CD8-positive, alpha-beta memory T cell (primary cell): ENCODE measurements at regions not wholly inside any gene's neighbourhood (a gene's known extent, or its start where the extent isn't known, plus 50 kb on each side); places are given as distances from the start of the nearest gene placed in this dataset.
"Not testable (repeated sequence)": the region's sequence is repeated elsewhere in the genome, so short reads cannot be mapped to it uniquely, and the experiment has no call there.

Experiments used
- CTCF ChIA-PET: fragments of 350-600 bp; sonication (Branson Sonifier 250); formaldehyde crosslinking; loops from one replicate; lab custom pipeline; 2021; ENCODE audit warnings: antibody characterized with exemption; lab: Charles Lee
- POLR2A ChIA-PET: fragments of 350-600 bp; sonication (Branson Sonifier 250); formaldehyde crosslinking; loops from one replicate; lab custom pipeline; 2021; ENCODE audit warnings: antibody characterized with exemption; lab: Charles Lee
- DNase-seq, 5 donors: peaks; one replicate each; pipeline versions ENCODE4 v3.0.0 to v3.0.0-alpha.2; 2020 to 2022; ENCODE audit warnings: mixed read lengths in 1 of 5
- H3K27ac ChIP-seq: one replicate; pipeline ENCODE4 v1.7.0; 2013; ENCODE audit warnings: low read depth, mild to moderate bottlenecking, low read length, moderate library complexity
- H3K27me3 ChIP-seq: 2 replicates; pipeline ENCODE4 v1.7.0; 2013; ENCODE audit warnings: low read length, mild to moderate bottlenecking; ENCODE audit not compliant: insufficient read depth, poor library complexity, severe bottlenecking
- H3K36me3 ChIP-seq: 2 replicates; pipeline ENCODE4 v1.7.0; 2013; ENCODE audit warnings: mild to moderate bottlenecking, low read length, moderate library complexity; ENCODE audit not compliant: insufficient read depth
- H3K4me1 ChIP-seq: 2 replicates; pipeline ENCODE4 v1.7.0; 2013; ENCODE audit warnings: mild to moderate bottlenecking, low read length, moderate library complexity; ENCODE audit not compliant: insufficient read depth
- H3K4me3 ChIP-seq: 2 replicates; pipeline ENCODE4 v1.7.0; 2013; ENCODE audit warnings: mild to moderate bottlenecking, low read length
- H3K9me3 ChIP-seq: 2 replicates; pipeline ENCODE4 v1.7.0; 2013; ENCODE audit warnings: mild to moderate bottlenecking, low read length
- H3K27ac Mint-ChIP-seq, 8 donors: one replicate each; pipeline ENCODE4 v1.8.0; 2020 to 2021; ENCODE audit warnings: mixed read lengths in 8 of 8, mild to moderate bottlenecking in 6 of 8, inconsistent platforms in 3 of 8, moderate library complexity in 3 of 8
- H3K27me3 Mint-ChIP-seq, 2 donors: one replicate each; pipeline ENCODE4 v1.8.0; 2020 to 2021; ENCODE audit warnings: mixed read lengths in 2 of 2, mild to moderate bottlenecking in 1 of 2, moderate library complexity in 1 of 2
- H3K36me3 Mint-ChIP-seq, 3 donors: one replicate each; pipeline ENCODE4 v1.8.0; 2020 to 2021; ENCODE audit warnings: mixed read lengths in 3 of 3, inconsistent platforms in 1 of 3, mild to moderate bottlenecking in 1 of 3
- H3K4me1 Mint-ChIP-seq, 3 donors: one replicate each; pipeline ENCODE4 v1.8.0; 2020 to 2021; ENCODE audit warnings: mixed read lengths in 3 of 3, inconsistent platforms in 1 of 3, mild to moderate bottlenecking in 1 of 3
- H3K4me3 Mint-ChIP-seq, 7 donors: one replicate each; pipeline ENCODE4 v1.8.0; 2020 to 2021; ENCODE audit warnings: mixed read lengths in 7 of 7, mild to moderate bottlenecking in 6 of 7, moderate library complexity in 4 of 7, inconsistent platforms in 2 of 7
- H3K9me3 Mint-ChIP-seq, 5 donors: one replicate each; pipeline ENCODE4 v1.8.0; 2020 to 2022; ENCODE audit warnings: mixed read lengths in 5 of 5, mild to moderate bottlenecking in 3 of 5, moderate library complexity in 2 of 5, inconsistent platforms in 1 of 5

GRCh38 chr9:25830381-25830780 lies 152.1 kb upstream of the TUSC1 start:
- Histone ChIP-seq H3K27me3 (no peaks in the 10 kb centered on the region), H3K4me1 (no peaks in the 10 kb centered on the region), H3K4me3 (no peak overlapping the region), H3K27ac (no peak overlapping the region), H3K36me3 (no peaks in the 10 kb centered on the region), H3K9me3 (peaks cover 4% of the 10 kb centered on the region)
- no peak overlapping the region for H3K27ac Mint-ChIP-seq
- H3K4me3 Mint-ChIP-seq, result no peak overlapping the region
- no peaks in the 10 kb centered on the region for H3K36me3 Mint-ChIP-seq
- no peak for DNase-seq
- H3K27me3 Mint-ChIP-seq, result no peaks in the 10 kb centered on the region
- no peaks in the 10 kb centered on the region for H3K4me1 Mint-ChIP-seq
- ChIA-PET CTCF (interaction anchor here (1.4 kb wide), 1 partner anchor 13 kb away, joined by 3 read pairs; no protein-coding TSS in a partner anchor), POLR2A (no interaction called here)
- H3K9me3 Mint-ChIP-seq, result peaks cover 15 to 36% (median 20%) of the 10 kb centered on the region in 5 donors

GRCh38 chr9:25827626-25828025 lies 149.4 kb upstream of the TUSC1 start:
- no peak overlapping the region for H3K27ac Mint-ChIP-seq
- no peak for DNase-seq
- peaks cover under 1% of the 10 kb centered on the region for H3K9me3 ChIP-seq
- no peak overlapping the region for H3K27ac ChIP-seq
- H3K4me1 Mint-ChIP-seq, result no peaks in the 10 kb centered on the region
- H3K27me3 ChIP-seq, result no peaks in the 10 kb centered on the region
- no peak overlapping the region for H3K4me3 ChIP-seq
- ChIA-PET CTCF (no interaction called here), POLR2A (no interaction called here)
- H3K4me3 Mint-ChIP-seq, result no peak overlapping the region
- H3K36me3 ChIP-seq, result no peaks in the 10 kb centered on the region
- no peaks in the 10 kb centered on the region for H3K36me3 Mint-ChIP-seq
- H3K27me3 Mint-ChIP-seq, result no peaks in the 10 kb centered on the region
- no peaks in the 10 kb centered on the region for H3K4me1 ChIP-seq
- peaks cover 18 to 47% (median 24%) of the 10 kb centered on the region in 5 donors for H3K9me3 Mint-ChIP-seq

GRCh38 chr9:25816439-25816838 lies 138.2 kb upstream of the TUSC1 start:
- Histone ChIP-seq H3K27me3 (no peaks in the 10 kb centered on the region), H3K27ac (no peak overlapping the region), H3K36me3 (no peaks in the 10 kb centered on the region), H3K4me3 (no peak overlapping the region), H3K4me1 (no peaks in the 10 kb centered on the region), H3K9me3 (peaks cover 3% of the 10 kb centered on the region)
- no peak overlapping the region for H3K27ac Mint-ChIP-seq
- no peak overlapping the region for H3K4me3 Mint-ChIP-seq
- CTCF ChIA-PET, result no interaction called here
- no peaks in the 10 kb centered on the region for H3K36me3 Mint-ChIP-seq
- DNase-seq, result no peak
- H3K27me3 Mint-ChIP-seq, result no peaks in the 10 kb centered on the region
- no peaks in the 10 kb centered on the region for H3K4me1 Mint-ChIP-seq
- POLR2A ChIA-PET, result no interaction called here
- H3K9me3 Mint-ChIP-seq, result peaks cover 7 to 36% (median 10%) of the 10 kb centered on the region in 5 donors

GRCh38 chr9:25814023-25814422 lies 135.8 kb upstream of the TUSC1 start:
- Mint-ChIP-seq H3K27ac (no peak overlapping the region), H3K9me3 (peaks cover 7 to 32% (median 17%) of the 10 kb centered on the region in 5 donors), H3K27me3 (no peaks in the 10 kb centered on the region), H3K4me3 (no peak overlapping the region), H3K4me1 (no peaks in the 10 kb centered on the region), H3K36me3 (no peaks in the 10 kb centered on the region)
- DNase-seq, result no peak
- CTCF ChIA-PET, result no interaction called here
- H3K4me3 ChIP-seq, result no peak overlapping the region
- no peaks in the 10 kb centered on the region for H3K36me3 ChIP-seq
- H3K4me1 ChIP-seq, result no peaks in the 10 kb centered on the region
- no peaks in the 10 kb centered on the region for H3K9me3 ChIP-seq
- no peak overlapping the region for H3K27ac ChIP-seq
- no peaks in the 10 kb centered on the region for H3K27me3 ChIP-seq
- POLR2A ChIA-PET, result no interaction called here

DNA sequence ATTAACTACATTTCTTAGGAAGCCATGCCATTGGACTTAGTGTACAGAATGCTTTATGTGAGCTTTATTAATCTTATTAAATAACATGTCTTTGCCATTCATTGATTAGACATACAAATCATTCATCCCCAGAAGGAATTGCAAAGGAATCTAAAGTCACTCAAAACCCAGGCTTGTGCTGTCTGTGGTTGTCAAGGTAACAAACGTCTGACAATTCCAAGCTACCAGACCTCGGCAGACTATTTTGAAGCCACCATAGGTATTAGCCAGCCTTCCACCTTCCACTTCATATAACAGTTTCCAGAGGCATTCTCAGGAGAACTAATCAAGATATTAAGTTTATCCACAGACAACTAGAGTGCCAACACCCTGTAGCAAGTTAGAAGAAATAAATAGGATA lies 135.2 kb upstream of the TUSC1 start:
- Mint-ChIP-seq H3K27ac (no peak overlapping the region), H3K9me3 (peaks cover 7 to 36% (median 20%) of the 10 kb centered on the region in 5 donors), H3K4me1 (no peaks in the 10 kb centered on the region), H3K27me3 (no peaks in the 10 kb centered on the region), H3K4me3 (no peak overlapping the region), H3K36me3 (no peaks in the 10 kb centered on the region)
- no peaks in the 10 kb centered on the region for H3K36me3 ChIP-seq
- H3K27me3 ChIP-seq, result no peaks in the 10 kb centered on the region
- no peak overlapping the region for H3K4me3 ChIP-seq
- H3K4me1 ChIP-seq, result no peaks in the 10 kb centered on the region
- CTCF ChIA-PET, result no interaction called here
- no peak for DNase-seq
- POLR2A ChIA-PET, result no interaction called here
- H3K9me3 ChIP-seq, result no peaks in the 10 kb centered on the region
- H3K27ac ChIP-seq, result no peak overlapping the region

DNA sequence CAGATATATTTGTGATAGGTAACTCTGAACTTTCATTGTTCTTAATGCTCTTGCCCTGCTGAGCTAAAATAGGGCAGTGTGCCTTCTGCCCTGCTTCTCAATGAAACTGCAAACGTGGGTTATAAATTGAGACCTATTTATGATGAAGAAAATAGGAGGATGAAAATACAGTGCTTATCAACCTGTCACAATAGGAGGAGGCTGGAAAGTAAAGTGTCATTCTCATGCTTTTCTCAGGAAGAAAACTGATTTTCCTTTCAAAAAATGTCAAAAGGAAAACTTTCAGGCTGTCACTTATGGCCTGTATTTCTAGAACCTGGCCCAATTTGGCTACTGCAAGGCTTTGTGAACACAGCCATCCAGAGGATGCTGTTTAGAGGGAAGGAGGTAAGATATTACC lies 130.3 kb upstream of the TUSC1 start:
- H3K4me1 ChIP-seq, result no peaks in the 10 kb centered on the region
- H3K27ac ChIP-seq, result no peak overlapping the region
- H3K27me3 ChIP-seq, result no peaks in the 10 kb centered on the region
- POLR2A ChIA-PET, result no interaction called here
- no peak overlapping the region for H3K4me3 ChIP-seq
- H3K27ac Mint-ChIP-seq, result no peak overlapping the region
- no peaks in the 10 kb centered on the region for H3K36me3 Mint-ChIP-seq
- no peak overlapping the region for H3K4me3 Mint-ChIP-seq
- DNase-seq, result no peak
- no peaks in the 10 kb centered on the region for H3K9me3 ChIP-seq
- no peaks in the 10 kb centered on the region for H3K4me1 Mint-ChIP-seq
- H3K9me3 Mint-ChIP-seq, result peaks cover 11 to 39% (median 23%) of the 10 kb centered on the region in 5 donors
- CTCF ChIA-PET, result no interaction called here
- no peaks in the 10 kb centered on the region for H3K36me3 ChIP-seq
- H3K27me3 Mint-ChIP-seq, result no peaks in the 10 kb centered on the region

DNA sequence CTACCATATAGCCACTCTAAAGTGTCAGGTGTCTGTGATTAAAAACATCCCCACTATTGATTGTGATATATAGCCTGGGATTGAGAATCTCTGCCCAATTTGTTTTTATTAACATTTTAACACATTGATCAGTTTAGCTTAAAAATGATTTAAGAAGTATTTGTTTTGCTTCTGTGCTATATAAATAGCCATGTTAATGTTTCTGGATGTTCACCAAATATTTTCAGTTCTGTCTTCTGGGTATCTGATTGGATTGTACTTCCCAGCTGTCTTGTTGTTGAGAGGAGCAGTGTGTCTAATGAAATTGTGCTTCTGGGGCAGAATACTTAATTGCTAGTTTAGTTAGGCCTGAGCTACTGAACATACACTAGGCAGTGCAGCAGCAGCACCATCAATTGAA lies 126.6 kb upstream of the TUSC1 start:
- ChIA-PET POLR2A (no interaction called here), CTCF (no interaction called here)
- Mint-ChIP-seq H3K27ac (no peak overlapping the region), H3K27me3 (no peaks in the 10 kb centered on the region), H3K9me3 (peaks cover 16 to 41% (median 20%) of the 10 kb centered on the region in 5 donors), H3K36me3 (no peaks in the 10 kb centered on the region), H3K4me1 (no peaks in the 10 kb centered on the region), H3K4me3 (no peak overlapping the region)
- H3K4me1 ChIP-seq, result no peaks in the 10 kb centered on the region
- H3K27me3 ChIP-seq, result no peaks in the 10 kb centered on the region
- H3K4me3 ChIP-seq, result no peak overlapping the region
- H3K36me3 ChIP-seq, result no peaks in the 10 kb centered on the region
- no peak for DNase-seq
- no peak overlapping the region for H3K27ac ChIP-seq
- no peaks in the 10 kb centered on the region for H3K9me3 ChIP-seq

DNA sequence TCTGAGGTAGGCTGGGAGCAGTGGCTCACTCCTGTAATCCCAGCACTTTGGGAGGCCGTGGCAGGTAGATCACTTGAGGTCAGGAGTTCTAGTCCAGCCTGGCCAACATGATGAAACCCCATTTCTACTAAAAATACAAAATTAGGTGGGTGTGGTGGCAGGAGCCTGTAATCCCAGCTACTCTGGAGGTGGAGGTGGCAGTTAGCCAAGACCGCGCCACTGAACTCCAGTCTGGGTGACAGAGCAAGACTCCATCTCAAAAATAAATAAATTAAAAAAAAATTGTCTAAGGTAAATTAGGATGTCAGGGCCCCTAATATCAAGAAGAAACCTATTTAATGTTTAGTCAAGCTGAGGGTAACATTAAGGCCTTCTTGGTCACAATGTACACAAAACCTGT lies 123.7 kb upstream of the TUSC1 start:
- H3K4me3 Mint-ChIP-seq, result not testable (repeated sequence)

GRCh38 chr9:25773805-25774204 lies 95.6 kb upstream of the TUSC1 start:
- H3K4me1 ChIP-seq, result no peaks in the 10 kb centered on the region
- H3K27ac ChIP-seq, result no peak overlapping the region
- H3K4me3 ChIP-seq, result no peak overlapping the region
- no peaks in the 10 kb centered on the region for H3K27me3 ChIP-seq
- no peaks in the 10 kb centered on the region for H3K4me1 Mint-ChIP-seq
- H3K9me3 Mint-ChIP-seq, result peaks cover 5 to 45% (median 19%) of the 10 kb centered on the region in 5 donors
- H3K36me3 Mint-ChIP-seq, result no peaks in the 10 kb centered on the region
- POLR2A ChIA-PET, result no interaction called here
- H3K27ac Mint-ChIP-seq, result no peak overlapping the region
- H3K27me3 Mint-ChIP-seq, result no peaks in the 10 kb centered on the region
- CTCF ChIA-PET, result no interaction called here
- H3K4me3 Mint-ChIP-seq, result no peak overlapping the region
- no peak for DNase-seq
- H3K9me3 ChIP-seq, result no peaks in the 10 kb centered on the region
- no peaks in the 10 kb centered on the region for H3K36me3 ChIP-seq

More for the DNA sequence above, 123.7 kb upstream of the TUSC1 start:
- H3K36me3 ChIP-seq, H3K27ac Mint-ChIP-seq, H3K27ac ChIP-seq, H3K4me1 Mint-ChIP-seq, H3K27me3 ChIP-seq, H3K36me3 Mint-ChIP-seq, DNase-seq, H3K4me1 ChIP-seq, H3K4me3 ChIP-seq, H3K27me3 Mint-ChIP-seq, H3K9me3 ChIP-seq, POLR2A ChIA-PET, CTCF ChIA-PET: not testable (repeated sequence)
- H3K9me3 Mint-ChIP-seq, result peaks cover 12 to 48% (median 28%) of the 10 kb centered on the region in 5 donors
